GM13976 (cell line): ENCODE measurements at regions not wholly inside any gene's neighbourhood (a gene's known extent, or its start where the extent isn't known, plus 50 kb on each side); places are given as distances from the start of the nearest gene placed in this dataset.

Source experiments
- DNase-seq: peaks from one replicate; pipeline ENCODE4 v3.0.0; 2012; ENCODE audit warnings: low spot score
- in situ Hi-C: fragments of 300-500 bp; cut with MboI; formaldehyde crosslinking; loops from one replicate; pipeline ENCODE4 v1.12.0; 2022; ENCODE audit warnings: low sequenced_read_pairs, mixed read lengths, inconsistent platforms; ENCODE audit not compliant: unreplicated experiment
- TF ChIP-seq, protein P1 (sequence below): IDR thresholded peaks from 2 replicates; pipeline ENCODE4 v1.5.1; 2012; ENCODE audit warnings: borderline replicate concordance, mild to moderate bottlenecking; ENCODE audit not compliant: insufficient read depth; ENCODE audit errors: extremely low read depth, missing control alignments, control extremely low read depth

DNA sequence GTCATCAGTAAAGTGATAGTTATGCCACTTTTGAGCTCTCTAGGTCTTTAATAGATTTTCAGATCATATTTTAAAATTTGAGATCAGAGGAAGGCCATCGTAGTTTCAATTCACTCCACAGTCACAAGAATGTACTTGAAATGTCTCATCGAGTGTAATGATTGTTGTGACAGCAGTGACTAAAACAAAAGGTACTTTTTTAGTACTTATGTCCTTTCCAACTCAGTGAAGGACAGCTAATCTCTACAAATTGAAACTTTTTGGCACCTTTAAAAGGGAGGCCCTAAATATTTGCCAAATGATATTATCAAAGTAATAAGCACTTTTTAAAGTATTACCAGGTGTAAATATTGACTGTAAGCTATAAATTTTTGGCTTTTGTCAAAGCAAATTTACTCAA, 702.9 kb upstream of the GRM3 start:
- no peak for DNase-seq
- in situ Hi-C loops, result no loop called here
- TF ChIP-seq, protein P1, sequence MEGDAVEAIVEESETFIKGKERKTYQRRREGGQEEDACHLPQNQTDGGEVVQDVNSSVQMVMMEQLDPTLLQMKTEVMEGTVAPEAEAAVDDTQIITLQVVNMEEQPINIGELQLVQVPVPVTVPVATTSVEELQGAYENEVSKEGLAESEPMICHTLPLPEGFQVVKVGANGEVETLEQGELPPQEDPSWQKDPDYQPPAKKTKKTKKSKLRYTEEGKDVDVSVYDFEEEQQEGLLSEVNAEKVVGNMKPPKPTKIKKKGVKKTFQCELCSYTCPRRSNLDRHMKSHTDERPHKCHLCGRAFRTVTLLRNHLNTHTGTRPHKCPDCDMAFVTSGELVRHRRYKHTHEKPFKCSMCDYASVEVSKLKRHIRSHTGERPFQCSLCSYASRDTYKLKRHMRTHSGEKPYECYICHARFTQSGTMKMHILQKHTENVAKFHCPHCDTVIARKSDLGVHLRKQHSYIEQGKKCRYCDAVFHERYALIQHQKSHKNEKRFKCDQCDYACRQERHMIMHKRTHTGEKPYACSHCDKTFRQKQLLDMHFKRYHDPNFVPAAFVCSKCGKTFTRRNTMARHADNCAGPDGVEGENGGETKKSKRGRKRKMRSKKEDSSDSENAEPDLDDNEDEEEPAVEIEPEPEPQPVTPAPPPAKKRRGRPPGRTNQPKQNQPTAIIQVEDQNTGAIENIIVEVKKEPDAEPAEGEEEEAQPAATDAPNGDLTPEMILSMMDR, result no peak

DNA sequence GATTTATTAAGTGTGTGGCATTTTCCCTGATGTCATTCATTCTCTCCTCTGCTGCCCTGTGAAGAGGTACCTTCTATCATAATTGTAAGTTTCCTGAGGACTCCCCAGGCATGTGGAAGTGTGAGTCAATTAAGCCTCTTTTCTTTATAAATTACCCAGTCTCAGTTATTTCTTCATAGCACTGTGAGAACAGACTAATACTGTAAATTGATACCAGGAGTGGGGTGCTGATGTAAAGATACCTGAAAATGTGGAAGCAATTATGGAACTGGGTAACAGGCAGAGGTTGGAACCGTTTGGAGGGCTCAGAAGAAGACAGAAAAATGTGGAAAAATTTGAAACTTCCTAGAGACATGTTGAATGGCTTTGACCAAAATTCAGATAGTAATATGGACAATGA, 711.8 kb upstream of the GRM3 start:
- TF ChIP-seq, protein P1, result no peak
- in situ Hi-C loops, result no loop called here
- no peak for DNase-seq

DNA sequence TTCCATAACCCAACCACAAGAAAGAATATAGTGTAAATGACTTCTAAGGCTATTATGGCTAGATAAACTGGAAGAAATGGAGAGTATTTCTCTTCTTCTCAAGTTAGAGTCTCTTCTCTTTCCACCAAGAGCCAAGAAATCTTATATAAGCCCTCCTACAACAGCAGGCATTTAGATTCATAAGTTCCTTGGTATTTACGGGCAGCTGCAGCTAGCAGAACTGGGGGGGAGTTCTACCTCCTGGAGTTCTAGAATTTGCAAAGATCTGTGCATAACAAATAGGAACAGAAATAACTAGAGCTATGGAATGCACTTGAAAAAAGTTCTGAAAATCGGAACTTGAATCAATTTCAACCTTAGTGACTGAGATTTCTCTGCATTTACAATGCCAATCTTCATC, 715.2 kb upstream of the GRM3 start:
- TF ChIP-seq, protein P1, result no peak
- in situ Hi-C loops, result no loop called here
- no peak for DNase-seq

DNA sequence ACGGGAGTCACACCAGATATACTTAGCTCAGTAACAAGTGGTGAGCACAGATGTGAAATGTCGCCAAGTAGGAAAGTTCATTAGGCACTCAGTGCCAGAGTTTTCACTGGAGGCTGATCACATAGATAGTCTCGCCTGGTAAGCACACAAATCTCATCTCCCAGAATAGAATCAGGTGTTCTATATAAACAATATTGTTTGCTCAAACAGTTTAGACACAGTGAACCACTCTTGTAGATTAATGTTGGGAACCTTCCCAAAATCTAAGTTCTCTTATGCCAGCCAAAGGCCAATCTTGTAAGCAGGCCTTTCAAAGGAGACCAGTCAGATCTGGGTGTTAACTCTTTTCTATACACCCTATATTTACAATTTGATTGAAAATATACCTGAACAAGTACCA, 716.5 kb upstream of the GRM3 start:
- in situ Hi-C loops, result no loop called here
- TF ChIP-seq, protein P1, result no peak
- no peak for DNase-seq

DNA sequence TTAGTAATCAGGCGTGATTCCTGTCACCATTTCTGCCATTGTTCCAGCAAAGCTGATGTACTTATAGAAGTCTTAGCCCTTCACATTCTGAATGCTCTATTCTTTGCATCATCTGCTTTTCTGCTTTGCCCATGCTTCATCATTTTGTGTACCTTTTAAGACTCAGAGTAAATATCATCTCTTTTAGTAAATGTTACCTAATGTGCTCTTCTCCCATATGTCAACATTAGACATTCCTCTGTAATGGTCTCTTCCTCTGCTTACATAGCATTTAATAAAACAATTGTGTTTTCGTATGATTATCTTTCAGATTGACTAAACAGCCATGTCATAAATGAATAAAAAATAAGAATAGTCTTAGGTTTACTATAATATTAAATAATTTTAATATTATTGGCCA, 719.6 kb upstream of the GRM3 start:
- in situ Hi-C loops, result no loop called here
- DNase-seq, result no peak
- TF ChIP-seq, protein P1, result no peak

DNA sequence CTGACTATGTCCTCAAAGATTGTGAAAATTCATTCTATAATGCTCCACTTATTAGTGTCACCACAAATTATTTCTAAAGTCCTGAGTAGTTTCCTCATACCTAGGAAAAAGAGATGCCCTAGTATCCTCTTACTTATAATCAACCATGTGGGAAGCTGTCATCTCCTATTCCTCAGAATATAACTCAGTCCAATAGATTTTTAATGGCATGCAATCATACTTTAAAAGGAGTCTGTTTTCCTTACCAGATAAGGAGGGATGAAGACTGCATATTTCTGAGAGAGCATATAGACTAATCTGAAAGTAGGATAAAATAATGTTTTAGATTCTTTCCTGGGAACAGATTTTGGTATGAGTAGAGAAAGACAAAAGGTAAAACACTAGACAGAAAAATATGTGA, 727.7 kb upstream of the GRM3 start:
- DNase-seq, result no peak
- TF ChIP-seq, protein P1, result no peak
- in situ Hi-C loops, result no loop called here

DNA sequence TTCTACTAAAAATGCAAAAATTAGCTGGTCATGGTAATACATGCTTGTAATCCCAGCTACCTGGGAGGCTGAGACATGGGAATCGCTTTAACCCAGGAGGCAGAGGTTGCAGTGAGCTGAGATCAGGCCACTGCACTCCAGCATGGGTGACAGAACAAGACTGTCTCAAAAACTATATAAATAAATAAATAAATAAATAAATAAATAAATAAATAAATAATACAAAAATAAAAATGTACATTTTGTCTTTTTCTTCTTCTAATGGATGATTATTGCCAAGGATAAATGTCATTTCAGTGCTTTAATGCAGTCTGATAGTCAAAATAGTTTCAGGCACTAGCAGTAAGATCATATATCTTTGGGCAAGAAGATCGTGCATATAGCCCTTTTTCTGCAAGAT, 727.6 kb upstream of the SEMA3D start:
- TF ChIP-seq, protein P1, result no peak
- DNase-seq, result no peak
- in situ Hi-C loops, result no loop called here
